Cardiac fibroblast (primary cell): ENCODE measurements at regions not wholly inside any gene's neighbourhood (a gene's known extent, or its start where the extent isn't known, plus 50 kb on each side); places are given as distances from the start of the nearest gene placed in this dataset.
A peak's percentile ranks its signal among the peaks of the same experiment; 100 is the strongest.

Source experiments
- DNase-seq, 2 donors: peaks; one replicate each; pipeline versions ENCODE4 v3.0.0 to v3.0.0-alpha.2; 2010; ENCODE audit warnings: low read depth in 2 of 2
- H3K4me3 ChIP-seq, 2 donors: replicated peaks in 1 of 2; 1 replicate in 1 of 2; 2 replicates in 1 of 2; pipeline ENCODE4 v1.5.1; 2011; ENCODE audit warnings: low read depth in 2 of 2, low read length in 2 of 2, mild to moderate bottlenecking in 2 of 2, moderate library complexity in 1 of 2
- CTCF ChIP-seq: IDR thresholded peaks from one replicate; pipeline ENCODE4 v1.5.1; 2011; ENCODE audit warnings: low read depth, mild to moderate bottlenecking, low read length, inconsistent platforms

- DNase-seq: no peak
- H3K4me3 ChIP-seq: no peak overlapping the region
- TF ChIP-seq CTCF: no peak
Measured at GRCh38 chr5:122533825-122534224, 221.8 kb downstream of the SNCAIP start.

- H3K4me3 ChIP-seq: no peak overlapping the region
- TF ChIP-seq CTCF: no peak
- DNase-seq: no peak
Measured at GRCh38 chr5:122534829-122535228, 222.8 kb downstream of the SNCAIP start.

GRCh38 chr5:122541388-122541787, 229.4 kb downstream of the SNCAIP start:
- no peak for DNase-seq
- no peak overlapping the region for H3K4me3 ChIP-seq
- no peak for TF ChIP-seq CTCF

- no peak for TF ChIP-seq CTCF
- no peak for DNase-seq
Measured at GRCh38 chr5:122545986-122546385, 228.9 kb upstream of the SNX2 start.

GRCh38 chr5:122547219-122547618, 227.7 kb upstream of the SNX2 start:
- TF ChIP-seq CTCF: no peak

More at GRCh38 chr5:122545986-122546385, 228.9 kb upstream of the SNX2 start:
- no peak overlapping the region for H3K4me3 ChIP-seq

GRCh38 chr5:122547669-122548068, 227.2 kb upstream of the SNX2 start:
- H3K4me3 ChIP-seq: no peak overlapping the region
- TF ChIP-seq CTCF: no peak
- DNase-seq: no peak

More at GRCh38 chr5:122547219-122547618, 227.7 kb upstream of the SNX2 start:
- H3K4me3 ChIP-seq: no peak overlapping the region
- no peak for DNase-seq

GRCh38 chr5:122559676-122560075, 215.2 kb upstream of the SNX2 start:
- no peak overlapping the region for H3K4me3 ChIP-seq
- DNase-seq: peak; percentile 12 to 32
- TF ChIP-seq CTCF: no peak
